Spleen (tissue), 11 donors: ENCODE measurements at regions not wholly inside any gene's neighbourhood (a gene's known extent, or its start where the extent isn't known, plus 50 kb on each side); places are given as distances from the start of the nearest gene placed in this dataset.

Source experiments
- DNase-seq: peaks from one replicate; pipeline ENCODE4 v3.0.0-alpha.2; 2020
- H3K27ac ChIP-seq, 8 donors: fragments of 200-600 bp; sonication (generic) in 7 of 8; 1 replicate in 4 of 8; 2 replicates in 4 of 8; pipeline versions ENCODE4 v1.5.0 to v1.8.0; 2016 to 2021; ENCODE audit warnings: inconsistent platforms in 4 of 8, mild to moderate bottlenecking in 4 of 8, moderate library complexity in 1 of 8
- H3K27me3 ChIP-seq, 7 donors: fragments of 200-600 bp; sonication (generic) in 6 of 7; replicated peaks in 1 of 7; 1 replicate in 4 of 7; 2 replicates in 3 of 7; pipeline versions ENCODE4 v1.5.0 to v1.8.0; 2016 to 2021; ENCODE audit warnings: inconsistent platforms in 3 of 7, mild to moderate bottlenecking in 1 of 7
- H3K36me3 ChIP-seq, 6 donors: fragments of 200-600 bp; sonication (generic) in 5 of 6; 1 replicate in 4 of 6; 2 replicates in 2 of 6; pipeline versions ENCODE4 v1.5.0 to v1.8.0; 2016 to 2021; ENCODE audit warnings: inconsistent platforms in 2 of 6
- H3K4me1 ChIP-seq, 6 donors: fragments of 200-600 bp; sonication (generic) in 5 of 6; 1 replicate in 3 of 6; 2 replicates in 3 of 6; pipeline versions ENCODE4 v1.5.0 to v1.8.0; 2016 to 2021; ENCODE audit warnings: inconsistent platforms in 3 of 6
- H3K4me3 ChIP-seq, 8 donors: fragments of 200-600 bp; sonication (generic) in 7 of 8; 1 replicate in 4 of 8; 2 replicates in 4 of 8; pipeline versions ENCODE4 v1.5.0 to v1.8.0; 2016 to 2021; ENCODE audit warnings: inconsistent platforms in 4 of 8, mild to moderate bottlenecking in 4 of 8, moderate library complexity in 2 of 8
- H3K9me3 ChIP-seq, 8 donors: fragments of 200-600 bp; sonication (generic) in 7 of 8; 1 replicate in 4 of 8; 2 replicates in 4 of 8; pipeline versions ENCODE4 v1.5.0 to v1.8.0; 2016 to 2021; ENCODE audit warnings: inconsistent platforms in 4 of 8
- POLR2A ChIP-seq, 3 donors: fragments of 450-650 bp; IDR thresholded peaks; one replicate each; pipeline ENCODE4 v1.5.1; 2017; ENCODE audit warnings: antibody characterized with exemption in 3 of 3, mild to moderate bottlenecking in 1 of 3
- POLR2AphosphoS5 ChIP-seq, 3 donors: sonication (generic); formaldehyde crosslinking; IDR thresholded peaks; one replicate each; pipeline ENCODE4 v1.5.1; 2017; ENCODE audit warnings: antibody characterized with exemption in 3 of 3
- WGBS, 5 donors: extraction: QIAGEN DNeasy Blood & Tissue Kit in 3 of 5; methylation state at CpG; one replicate each; pipeline versions ENCODE4 v1.1.5 to v1.1.7; 2013 to 2018; 5-methylcytosine and 5-hydroxymethylcytosine counted together
- intact Hi-C: fragments of 100-400 bp; cut with DNase I; formaldehyde crosslinking; loops from one replicate; pipeline ENCODE4 v1.15.0; 2023; ENCODE audit warnings: low total_unique reads
- TF ChIP-seq, protein P1 (sequence below), 11 experiments: fragments of 200-600 bp in 7 of 11; fragments of 450-650 bp in 4 of 11; sonication (generic) in 4 of 11; IDR thresholded peaks in 8 of 11; conservative IDR thresholded peaks in 3 of 11; 1 replicate in 7 of 11; 2 replicates in 4 of 11; pipeline versions ENCODE4 v1.4.0 to v1.8.0; 2016 to 2021; ENCODE audit warnings: antibody characterized with exemption in 11 of 11, inconsistent platforms in 4 of 11, mild to moderate bottlenecking in 1 of 11
- donor health status: healthy with polysubstance abuse.
- donor health status: DM: no; HTN: no; CAD: no; lungs with moderate emphysema.
- donor health status: DM: no; HTN: no; CAD: no.
- donor health status: Bipolar disorder and iron deficiency.
- donor health status: healthy.
- donor health status: DM: no; HTN: no; CAD: no.
- donor health status: DM: yes; HTN: yes; CAD: no.

DNA sequence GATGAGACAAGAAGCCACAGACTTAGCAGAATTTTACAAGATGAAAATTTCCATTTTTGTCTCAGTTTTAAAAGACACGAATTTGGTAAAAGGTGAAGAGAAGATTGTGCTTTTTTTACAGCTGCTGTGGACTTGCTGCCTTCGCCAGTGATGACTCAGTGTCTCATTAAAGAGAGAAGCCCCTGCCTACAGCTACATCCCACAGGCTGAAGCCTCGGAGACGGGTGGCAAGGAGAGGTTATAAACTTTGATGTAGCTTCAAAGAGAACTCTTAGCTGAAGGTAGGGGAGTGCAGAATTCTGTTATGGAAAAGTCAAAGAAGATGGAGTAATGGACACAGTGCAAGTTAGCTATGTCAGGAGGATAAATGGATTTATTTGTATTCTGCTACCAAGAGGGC is 683.4 kb upstream of the ARGLU1 start:
- Histone ChIP-seq H3K4me1 (no peaks in the 10 kb centered on the region), H3K4me3 (no peak overlapping the region), H3K27me3 (no peaks in the 10 kb centered on the region), H3K27ac (no peak overlapping the region), H3K36me3 (no peaks in the 10 kb centered on the region), H3K9me3 (no peaks in the 10 kb centered on the region)
- WGBS, 5 donors: 69 to 87% (median 81%) methylated on average over 4 of the region's 4 CpGs
- no peak for TF ChIP-seq POLR2AphosphoS5 (IDR thresholded peaks at IDR 0.05)
- intact Hi-C loops: no loop called here
- no peak for DNase-seq

- H3K4me1 ChIP-seq: no peaks in the 10 kb centered on the region
- DNase-seq: no peak
- intact Hi-C loops: no loop called here
- no peaks in the 10 kb centered on the region for H3K9me3 ChIP-seq
- no peak overlapping the region for H3K4me3 ChIP-seq
- H3K36me3 ChIP-seq: no peaks in the 10 kb centered on the region
- 64 to 72% (median 67%) methylated on average over 4 of the region's 4 CpGs for WGBS, 5 donors
- no peak overlapping the region for H3K27ac ChIP-seq
- H3K27me3 ChIP-seq: no peaks in the 10 kb centered on the region
- TF ChIP-seq, protein P1, sequence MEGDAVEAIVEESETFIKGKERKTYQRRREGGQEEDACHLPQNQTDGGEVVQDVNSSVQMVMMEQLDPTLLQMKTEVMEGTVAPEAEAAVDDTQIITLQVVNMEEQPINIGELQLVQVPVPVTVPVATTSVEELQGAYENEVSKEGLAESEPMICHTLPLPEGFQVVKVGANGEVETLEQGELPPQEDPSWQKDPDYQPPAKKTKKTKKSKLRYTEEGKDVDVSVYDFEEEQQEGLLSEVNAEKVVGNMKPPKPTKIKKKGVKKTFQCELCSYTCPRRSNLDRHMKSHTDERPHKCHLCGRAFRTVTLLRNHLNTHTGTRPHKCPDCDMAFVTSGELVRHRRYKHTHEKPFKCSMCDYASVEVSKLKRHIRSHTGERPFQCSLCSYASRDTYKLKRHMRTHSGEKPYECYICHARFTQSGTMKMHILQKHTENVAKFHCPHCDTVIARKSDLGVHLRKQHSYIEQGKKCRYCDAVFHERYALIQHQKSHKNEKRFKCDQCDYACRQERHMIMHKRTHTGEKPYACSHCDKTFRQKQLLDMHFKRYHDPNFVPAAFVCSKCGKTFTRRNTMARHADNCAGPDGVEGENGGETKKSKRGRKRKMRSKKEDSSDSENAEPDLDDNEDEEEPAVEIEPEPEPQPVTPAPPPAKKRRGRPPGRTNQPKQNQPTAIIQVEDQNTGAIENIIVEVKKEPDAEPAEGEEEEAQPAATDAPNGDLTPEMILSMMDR (IDR thresholded peaks at IDR 0.05 in 8 of 11, conservative IDR thresholded peaks at IDR 0.05 in 3 of 11): no peak
- TF ChIP-seq POLR2AphosphoS5 (IDR thresholded peaks at IDR 0.05) (no peak), POLR2A (IDR thresholded peaks at IDR 0.05) (no peak)
Observed at GRCh38 chr13:107250628-107251027, 682.7 kb upstream of the ARGLU1 start.

DNA sequence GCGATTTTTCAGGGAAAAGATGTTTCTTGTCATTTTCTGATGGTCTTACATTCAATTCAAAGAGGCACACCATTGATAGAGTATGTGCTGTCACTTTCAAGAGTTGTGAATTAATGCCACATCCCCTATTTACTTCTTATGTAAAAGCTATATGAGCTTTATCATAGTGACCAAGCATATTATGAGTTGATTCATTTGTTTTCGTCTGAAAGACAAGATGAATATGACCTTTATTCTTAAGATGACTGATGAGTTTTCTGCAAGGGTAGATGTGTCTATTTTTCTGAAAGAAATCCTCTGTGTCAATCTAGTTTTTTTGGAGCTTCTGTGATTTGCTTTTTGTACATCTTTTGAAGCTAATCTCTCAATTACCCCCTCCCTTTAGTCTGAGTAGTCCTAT is 676.3 kb upstream of the ARGLU1 start:
- intact Hi-C loops: no loop called here
- 67 to 87% (median 72%) methylated on average over 2 of the region's 2 CpGs for WGBS, 5 donors
- no peak for TF ChIP-seq POLR2A (IDR thresholded peaks at IDR 0.05)
- no peak for TF ChIP-seq POLR2AphosphoS5 (IDR thresholded peaks at IDR 0.05)
- TF ChIP-seq, protein P1 (IDR thresholded peaks at IDR 0.05 in 8 of 11, conservative IDR thresholded peaks at IDR 0.05 in 3 of 11): no peak
- no peaks in the 10 kb centered on the region for H3K4me1 ChIP-seq
- H3K27ac ChIP-seq: no peak overlapping the region
- H3K9me3 ChIP-seq: no peaks in the 10 kb centered on the region
- no peak overlapping the region for H3K4me3 ChIP-seq
- H3K36me3 ChIP-seq: no peaks in the 10 kb centered on the region
- no peak for DNase-seq
- H3K27me3 ChIP-seq: no peaks in the 10 kb centered on the region

DNA sequence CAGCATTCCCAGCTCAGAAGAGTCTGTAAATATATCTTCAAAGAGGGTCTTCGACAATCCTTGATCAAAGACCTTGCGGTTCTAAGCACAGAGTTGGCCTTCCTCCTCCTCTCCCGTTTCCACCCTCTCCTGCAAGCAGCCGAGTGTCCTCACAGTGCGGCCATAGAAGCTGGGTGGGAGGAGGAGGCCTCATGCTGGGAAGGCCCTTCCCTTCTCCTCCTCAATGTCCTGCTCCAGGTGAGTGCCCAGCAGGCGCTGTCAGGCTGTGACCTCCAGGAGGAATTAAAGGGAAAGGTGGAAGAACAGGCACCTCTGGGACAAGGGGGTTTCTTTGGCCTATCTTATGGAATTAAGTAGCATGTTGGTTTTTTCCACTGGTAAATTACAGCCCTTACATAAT is 674.2 kb upstream of the ARGLU1 start:
- H3K9me3 ChIP-seq: no peaks in the 10 kb centered on the region
- H3K36me3 ChIP-seq: no peaks in the 10 kb centered on the region
- 69 to 84% (median 80%) methylated on average over 6 of the region's 6 CpGs for WGBS, 5 donors
- no peak overlapping the region for H3K27ac ChIP-seq
- H3K4me1 ChIP-seq: no peaks in the 10 kb centered on the region
- TF ChIP-seq, protein P1 (IDR thresholded peaks at IDR 0.05 in 8 of 11, conservative IDR thresholded peaks at IDR 0.05 in 3 of 11): no peak
- no peak overlapping the region for H3K4me3 ChIP-seq
- intact Hi-C loops: no loop called here
- no peak for DNase-seq
- H3K27me3 ChIP-seq: no peaks in the 10 kb centered on the region

DNA sequence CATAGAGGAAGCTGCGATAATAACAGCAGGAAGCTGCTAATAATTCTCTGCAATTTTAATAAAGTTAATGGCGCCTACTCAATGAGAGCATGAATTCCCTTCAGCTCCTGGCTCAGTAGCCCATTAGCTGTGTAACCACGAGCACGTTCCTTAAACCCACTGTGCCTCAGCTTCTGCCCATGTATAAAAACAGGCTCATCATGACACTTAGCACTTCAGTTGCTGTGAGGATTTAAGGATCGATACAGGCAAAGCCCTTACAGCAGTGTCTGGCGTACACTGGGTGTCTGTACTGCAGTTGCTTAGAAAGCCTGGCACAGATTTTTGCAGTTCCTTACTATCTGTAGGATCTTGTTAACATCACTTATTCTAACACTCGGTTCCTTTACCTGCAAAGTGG is 673.4 kb upstream of the ARGLU1 start:
- H3K4me3 ChIP-seq: no peak overlapping the region
- 86 to 91% (median 87%) methylated on average over 7 of the region's 7 CpGs for WGBS, 5 donors
- TF ChIP-seq POLR2A (IDR thresholded peaks at IDR 0.05): no peak
- TF ChIP-seq, protein P1 (IDR thresholded peaks at IDR 0.05 in 8 of 11, conservative IDR thresholded peaks at IDR 0.05 in 3 of 11): no peak
- no peak for DNase-seq
- H3K36me3 ChIP-seq: no peaks in the 10 kb centered on the region
- H3K4me1 ChIP-seq: no peaks in the 10 kb centered on the region
- intact Hi-C loops: no loop called here
- H3K27ac ChIP-seq: no peak overlapping the region
- no peaks in the 10 kb centered on the region for H3K9me3 ChIP-seq
- no peaks in the 10 kb centered on the region for H3K27me3 ChIP-seq
